Skin epidermis (tissue), 12 donors: ENCODE measurements at regions not wholly inside any gene's neighbourhood (a gene's known extent, or its start where the extent isn't known, plus 50 kb on each side); places are given as distances from the start of the nearest gene placed in this dataset.
"Not testable (repeated sequence)": the region's sequence is repeated elsewhere in the genome, so short reads cannot be mapped to it uniquely, and the experiment has no call there.

ENCODE experiments used
- H3K27ac ChIP-seq, 21 experiments: fragments of 200-600 bp; sonication (generic) in 11 of 21; one replicate each; pipeline ENCODE4 v1.5.0; 2020; ENCODE audit warnings: mild to moderate bottlenecking in 3 of 21, inconsistent platforms in 2 of 21, moderate library complexity in 2 of 21
- H3K4me3 ChIP-seq, 7 experiments: fragments of 200-600 bp; sonication (generic) in 2 of 7; one replicate each; pipeline ENCODE4 v1.5.0; 2020; ENCODE audit warnings: inconsistent platforms in 2 of 7, mild to moderate bottlenecking in 2 of 7, moderate library complexity in 1 of 7

GRCh38 chr4:97104006-97104405 lies 1039.3 kb downstream of the STPG2 start:
- Histone ChIP-seq H3K4me3 (no peak overlapping the region), H3K27ac (no peak overlapping the region)

GRCh38 chr4:97104666-97105065 lies 1038.6 kb downstream of the STPG2 start:
- Histone ChIP-seq H3K27ac (no peak overlapping the region), H3K4me3 (no peak overlapping the region)

- Histone ChIP-seq H3K27ac (no peak overlapping the region), H3K4me3 (no peak overlapping the region)
Measured at GRCh38 chr4:97105347-97106099, 1037.8 kb downstream of the STPG2 start.

- Histone ChIP-seq H3K4me3 (no peak overlapping the region), H3K27ac (no peak overlapping the region)
Measured at GRCh38 chr4:97106161-97106560, 1037.1 kb downstream of the STPG2 start.

GRCh38 chr4:97110506-97110905 lies 1032.8 kb downstream of the STPG2 start:
- Histone ChIP-seq H3K4me3 (no peak overlapping the region), H3K27ac (no peak overlapping the region)

- H3K4me3 ChIP-seq: no peak overlapping the region
- no peak overlapping the region for H3K27ac ChIP-seq
Measured at GRCh38 chr4:97116511-97116910, 1026.8 kb downstream of the STPG2 start.

- Histone ChIP-seq H3K4me3 (no peak overlapping the region), H3K27ac (no peak overlapping the region)
Measured at GRCh38 chr4:97121493-97121892, 1021.8 kb downstream of the STPG2 start.

GRCh38 chr4:97123573-97123972 lies 1019.7 kb downstream of the STPG2 start:
- Histone ChIP-seq H3K4me3 (no peak overlapping the region), H3K27ac (no peak overlapping the region)

- Histone ChIP-seq H3K27ac (no peak overlapping the region), H3K4me3 (no peak overlapping the region)
Measured at GRCh38 chr4:97132435-97132834, 1010.8 kb downstream of the STPG2 start.

- H3K4me3 ChIP-seq: no peak overlapping the region
- no peak overlapping the region for H3K27ac ChIP-seq
Measured at GRCh38 chr4:97134456-97134855, 1008.8 kb downstream of the STPG2 start.

- Histone ChIP-seq H3K27ac (no peak overlapping the region), H3K4me3 (no peak overlapping the region)
Measured at GRCh38 chr4:97139791-97140190, 1003.5 kb downstream of the STPG2 start.

- no peak overlapping the region for H3K27ac ChIP-seq
- H3K4me3 ChIP-seq: no peak overlapping the region
Measured at GRCh38 chr4:97140545-97140944, 1002.7 kb downstream of the STPG2 start.

- not testable (repeated sequence) for H3K27ac ChIP-seq, H3K4me3 ChIP-seq
Measured at GRCh38 chr4:97141332-97141731, 1001.9 kb downstream of the STPG2 start.

GRCh38 chr4:97142410-97142809 lies 1000.9 kb downstream of the STPG2 start:
- Histone ChIP-seq H3K4me3 (no peak overlapping the region), H3K27ac (no peak overlapping the region)

- no peak overlapping the region for H3K4me3 ChIP-seq
- H3K27ac ChIP-seq: no peak overlapping the region
Measured at GRCh38 chr4:97142893-97143292, 1000.4 kb downstream of the STPG2 start.

- H3K4me3 ChIP-seq: no peak overlapping the region
- no peak overlapping the region for H3K27ac ChIP-seq
Measured at GRCh38 chr4:97144199-97144598, 999.1 kb downstream of the STPG2 start.

- Histone ChIP-seq H3K4me3 (no peak overlapping the region), H3K27ac (no peak overlapping the region)
Measured at GRCh38 chr4:97150966-97151365, 992.3 kb downstream of the STPG2 start.

GRCh38 chr4:97152149-97152548 lies 991.1 kb downstream of the STPG2 start:
- Histone ChIP-seq H3K4me3 (no peak overlapping the region), H3K27ac (no peak overlapping the region)

GRCh38 chr4:97153042-97153441 lies 990.2 kb downstream of the STPG2 start:
- no peak overlapping the region for H3K4me3 ChIP-seq
- no peak overlapping the region for H3K27ac ChIP-seq

- no peak overlapping the region for H3K27ac ChIP-seq
- no peak overlapping the region for H3K4me3 ChIP-seq
Measured at GRCh38 chr4:97159625-97160024, 983.7 kb downstream of the STPG2 start.

GRCh38 chr4:97185233-97185632 lies 958.0 kb downstream of the STPG2 start:
- no peak overlapping the region for H3K27ac ChIP-seq
- no peak overlapping the region for H3K4me3 ChIP-seq

GRCh38 chr4:97197106-97197505 lies 946.2 kb downstream of the STPG2 start:
- H3K27ac ChIP-seq: no peak overlapping the region
- no peak overlapping the region for H3K4me3 ChIP-seq
